Trophoblast cell (in vitro differentiated cells and primary cell): ENCODE measurements at regions not wholly inside any gene's neighbourhood (a gene's known extent, or its start where the extent isn't known, plus 50 kb on each side); places are given as distances from the start of the nearest gene placed in this dataset.

Source experiments
- DNase-seq, 2 donors: peaks; one replicate each; pipeline ENCODE4 v3.0.0-alpha.2; 2016
- H2AFZ ChIP-seq: 2 replicates; pipeline ENCODE4 v1.6.1; 2013; ENCODE audit warnings: low read length, moderate library complexity, mild to moderate bottlenecking; ENCODE audit not compliant: insufficient read depth, poor library complexity
- H2AK5ac ChIP-seq: 2 replicates; pipeline ENCODE4 v1.6.1; 2013; ENCODE audit warnings: mild to moderate bottlenecking, low read length
- H2BK120ac ChIP-seq: 2 replicates; pipeline ENCODE4 v1.6.1; 2013; ENCODE audit warnings: low read length, mild to moderate bottlenecking, moderate library complexity; ENCODE audit not compliant: insufficient read depth, poor library complexity
- H2BK12ac ChIP-seq: 2 replicates; pipeline ENCODE4 v1.6.1; 2013; ENCODE audit warnings: mild to moderate bottlenecking, low read length, moderate library complexity
- H2BK5ac ChIP-seq: 2 replicates; pipeline ENCODE4 v1.6.1; 2013; ENCODE audit warnings: low read length, low read depth, moderate library complexity, mild to moderate bottlenecking; ENCODE audit not compliant: poor library complexity
- H3K14ac ChIP-seq: 2 replicates; pipeline ENCODE4 v1.6.1; 2013; ENCODE audit warnings: mild to moderate bottlenecking, low read length
- H3K18ac ChIP-seq: 2 replicates; pipeline ENCODE4 v1.6.1; 2013; ENCODE audit warnings: mild to moderate bottlenecking, low read length
- H3K23ac ChIP-seq: 2 replicates; pipeline ENCODE4 v1.6.1; 2013; ENCODE audit warnings: low read length
- H3K27ac ChIP-seq: 2 replicates; pipeline ENCODE4 v1.5.1; 2013; ENCODE audit warnings: low read depth, mild to moderate bottlenecking, inconsistent platforms, low read length, moderate library complexity
- H3K27me3 ChIP-seq: 2 replicates; pipeline ENCODE4 v1.6.1; 2013; ENCODE audit warnings: inconsistent platforms, mild to moderate bottlenecking, low read length, moderate library complexity; ENCODE audit not compliant: insufficient read depth
- H3K36me3 ChIP-seq, 2 experiments: 1 replicate in 1 of 2; 2 replicates in 1 of 2; pipeline ENCODE4 v1.6.1; 2013; ENCODE audit warnings: low read length in 2 of 2, mild to moderate bottlenecking in 2 of 2, moderate library complexity in 1 of 2; ENCODE audit not compliant: insufficient read depth in 2 of 2, control insufficient read depth in 1 of 2
- H3K4ac ChIP-seq: 2 replicates; pipeline ENCODE4 v1.6.1; 2013; ENCODE audit warnings: low read depth, mild to moderate bottlenecking, low read length, moderate library complexity
- H3K4me1 ChIP-seq, 2 experiments: 1 replicate in 1 of 2; 2 replicates in 1 of 2; pipeline ENCODE4 v1.6.1; 2013; ENCODE audit warnings: low read length in 2 of 2, mild to moderate bottlenecking in 2 of 2, moderate library complexity in 1 of 2; ENCODE audit not compliant: insufficient read depth in 2 of 2, control insufficient read depth in 1 of 2
- H3K4me2 ChIP-seq: 2 replicates; pipeline ENCODE4 v1.6.1; 2013; ENCODE audit warnings: inconsistent platforms, mild to moderate bottlenecking, low read length, moderate library complexity
- H3K4me3 ChIP-seq: 2 replicates; pipeline ENCODE4 v1.5.1; 2013; ENCODE audit warnings: mild to moderate bottlenecking, low read depth, low read length, inconsistent platforms
- H3K79me1 ChIP-seq: one replicate; pipeline ENCODE4 v1.6.1; 2013; ENCODE audit warnings: low read length
- H3K79me2 ChIP-seq: 2 replicates; pipeline ENCODE4 v1.6.1; 2013; ENCODE audit warnings: low read length, mild to moderate bottlenecking; ENCODE audit not compliant: control insufficient read depth, insufficient read depth, poor library complexity
- H3K9ac ChIP-seq: 2 replicates; pipeline ENCODE4 v1.6.1; 2013; ENCODE audit warnings: mild to moderate bottlenecking, low read length
- H3K9me3 ChIP-seq: 2 replicates; pipeline ENCODE4 v1.6.1; 2013; ENCODE audit warnings: low read depth, mild to moderate bottlenecking, control low read depth, inconsistent platforms, low read length; ENCODE audit not compliant: insufficient read depth
- H4K12ac ChIP-seq: 2 replicates; pipeline ENCODE4 v1.6.1; 2013; ENCODE audit warnings: low read depth, mild to moderate bottlenecking, low read length, moderate library complexity
- H4K8ac ChIP-seq: 2 replicates; pipeline ENCODE4 v1.6.1; 2013; ENCODE audit warnings: low read depth, mild to moderate bottlenecking, low read length, moderate library complexity
- H4K91ac ChIP-seq: one replicate; pipeline ENCODE4 v1.6.1; 2013; ENCODE audit warnings: low read depth, mild to moderate bottlenecking, low read length, moderate library complexity
- WGBS: extraction: QIAGEN DNeasy Blood & Tissue Kit; methylation state at CpG from one replicate; pipeline ENCODE4 v1.1.7; 2013; ENCODE audit warnings: missing lambda C conversion rate; ENCODE audit not compliant: insufficient read length, insufficient coverage; ENCODE audit errors: extremely low coverage; 5-methylcytosine and 5-hydroxymethylcytosine counted together

DNA sequence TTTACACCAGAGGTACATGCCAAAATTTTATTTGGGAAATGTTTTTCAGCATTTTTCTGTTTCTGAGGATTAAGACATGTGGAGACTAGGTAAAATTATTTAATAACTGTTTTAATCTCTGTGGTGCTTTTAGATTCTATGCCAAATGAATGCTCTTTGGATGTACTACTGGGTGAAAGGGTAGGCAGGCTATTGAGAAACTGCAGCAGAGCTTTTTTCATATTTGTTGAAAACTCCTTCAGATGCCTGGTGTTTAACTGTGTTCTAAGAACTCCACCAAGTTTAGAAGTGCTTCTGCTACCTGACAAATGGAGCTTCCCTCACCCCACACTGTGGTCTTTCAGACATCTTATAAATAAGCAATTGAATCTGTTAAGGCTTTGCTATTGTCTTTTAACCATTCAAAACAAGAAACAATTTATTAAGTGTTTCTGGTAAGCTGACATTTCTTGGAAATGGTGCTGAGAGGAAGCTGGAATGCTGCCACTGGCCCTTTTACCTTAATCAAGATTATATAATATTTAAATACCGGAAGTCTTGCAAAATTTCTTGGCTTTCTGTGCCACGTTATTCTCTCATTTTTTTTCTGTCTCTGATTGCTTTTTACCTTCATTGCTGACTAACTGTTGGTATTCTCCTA, 51.2 kb upstream of the CYSLTR1 start:
- no peaks in the 10 kb centered on the region for H3K9me3 ChIP-seq
- H3K4me1 ChIP-seq, result no peaks in the 10 kb centered on the region
- no peaks in the 10 kb centered on the region for H3K27me3 ChIP-seq
- H2BK120ac ChIP-seq, result no peak overlapping the region
- H3K4me2 ChIP-seq, result no peak overlapping the region
- H3K4ac ChIP-seq, result no peak overlapping the region
- H3K14ac ChIP-seq, result no peak overlapping the region
- H3K79me2 ChIP-seq, result no peaks in the 10 kb centered on the region
- H3K23ac ChIP-seq, result no peak overlapping the region
- H3K9ac ChIP-seq, result no peak overlapping the region
- no CpG with 5 or more reads among the region's 2 CpGs for WGBS
- no peak overlapping the region for H4K91ac ChIP-seq
- no peak overlapping the region for H3K18ac ChIP-seq
- H3K36me3 ChIP-seq, result no peaks in the 10 kb centered on the region
- no peaks in the 10 kb centered on the region for H3K79me1 ChIP-seq
- H2BK12ac ChIP-seq, result no peak overlapping the region
- H3K27ac ChIP-seq, result no peak overlapping the region
- H2BK5ac ChIP-seq, result no peak overlapping the region
- H3K4me3 ChIP-seq, result no peak overlapping the region
- H2AK5ac ChIP-seq, result no peak overlapping the region
- H4K8ac ChIP-seq, result no peak overlapping the region
- no peak overlapping the region for H4K12ac ChIP-seq
- DNase-seq, result peak in 1 of 2 donors; percentile 51
- H2AFZ ChIP-seq, result no peak overlapping the region
